Right ventricle myocardium inferior (tissue), 1 donor: ENCODE measurements at regions not wholly inside any gene's neighbourhood (a gene's known extent, or its start where the extent isn't known, plus 50 kb on each side); places are given as distances from the start of the nearest gene placed in this dataset.

ENCODE experiments used
- ATAC-seq: fragments of 200-7000 bp; cut with Tn5 transposase; one replicate; pipeline ENCODE4 v1.9.1; 2020; ENCODE audit warnings: mild to moderate bottlenecking, moderate library complexity
- DNase-seq: peaks from one replicate; pipeline ENCODE4 v3.0.0; 2021; ENCODE audit errors: missing footprints
- intact Hi-C: fragments of 100-400 bp; cut with DNase I; formaldehyde crosslinking; loops from one replicate; pipeline ENCODE4 v1.11.0; 2022
- donor health status: DM: no; HTN: yes; CAD: no; lungs with severe emphysema.

GRCh38 chr12:24759155-24759554, 189.7 kb downstream of the BCAT1 start:
- DNase-seq, result no peak
- intact Hi-C loops, result no loop called here
- ATAC-seq, result no peak

GRCh38 chr12:24756479-24757024, 192.3 kb downstream of the BCAT1 start:
- DNase-seq (no peak), ATAC-seq (no peak)
- intact Hi-C loops, result no loop called here

GRCh38 chr12:24754690-24755638, 193.9 kb downstream of the BCAT1 start:
- intact Hi-C loops, result no loop called here
- no peak for ATAC-seq
- no peak for DNase-seq

GRCh38 chr12:24752763-24753462, 196.0 kb downstream of the BCAT1 start:
- no peak for DNase-seq
- intact Hi-C loops, result no loop called here
- no peak for ATAC-seq

GRCh38 chr12:24751181-24751580, 197.7 kb downstream of the BCAT1 start:
- DNase-seq, result no peak
- ATAC-seq, result no peak
- intact Hi-C loops, result no loop called here

- ATAC-seq (no peak), DNase-seq (no peak)
- intact Hi-C loops, result no loop called here
Observed at GRCh38 chr12:24750263-24750662, 198.6 kb downstream of the BCAT1 start.

- intact Hi-C loops, result no loop called here
- DNase-seq (no peak), ATAC-seq (no peak)
Observed at GRCh38 chr12:24749171-24749570, 199.7 kb downstream of the BCAT1 start.

- DNase-seq (no peak), ATAC-seq (no peak)
- intact Hi-C loops, result no loop called here
Observed at GRCh38 chr12:24748326-24748725, 200.6 kb downstream of the BCAT1 start.

GRCh38 chr12:24746864-24747263, 202.0 kb downstream of the BCAT1 start:
- intact Hi-C loops, result no loop called here
- DNase-seq (no peak), ATAC-seq (no peak)

- intact Hi-C loops, result no loop called here
- ATAC-seq, result no peak
- DNase-seq, result no peak
Observed at GRCh38 chr12:24746006-24746671, 202.8 kb downstream of the BCAT1 start.

GRCh38 chr12:24743941-24744793, 204.7 kb downstream of the BCAT1 start:
- ATAC-seq (no peak), DNase-seq (no peak)
- intact Hi-C loops, result no loop called here

- peak; percentile 74 for ATAC-seq
- DNase-seq, result peak; percentile 42
Observed at GRCh38 chr12:24742378-24742777, 206.5 kb downstream of the BCAT1 start.

GRCh38 chr12:24741216-24741615, 207.7 kb downstream of the BCAT1 start:
- no peak for ATAC-seq
- intact Hi-C loops, result no loop called here
- no peak for DNase-seq

More at GRCh38 chr12:24742378-24742777, 206.5 kb downstream of the BCAT1 start:
- intact Hi-C loops, result no loop called here

- no peak for ATAC-seq
- intact Hi-C loops, result no loop called here
- no peak for DNase-seq
Observed at GRCh38 chr12:24739106-24739779, 209.7 kb downstream of the BCAT1 start.

GRCh38 chr12:24738441-24738840, 210.5 kb downstream of the BCAT1 start:
- ATAC-seq (no peak), DNase-seq (no peak)
- intact Hi-C loops, result no loop called here

GRCh38 chr12:24731596-24731995, 217.3 kb downstream of the BCAT1 start:
- DNase-seq, result no peak

GRCh38 chr12:24730489-24730896, 218.4 kb downstream of the BCAT1 start:
- DNase-seq (no peak), ATAC-seq (no peak)
- intact Hi-C loops, result no loop called here

More at GRCh38 chr12:24731596-24731995, 217.3 kb downstream of the BCAT1 start:
- intact Hi-C loops, result no loop called here
- ATAC-seq, result no peak

GRCh38 chr12:24728826-24729225, 220.1 kb downstream of the BCAT1 start:
- ATAC-seq, result no peak
- intact Hi-C loops, result no loop called here
- no peak for DNase-seq
